Astrocyte (in vitro differentiated cells and primary cell): ENCODE measurements at regions not wholly inside any gene's neighbourhood (a gene's known extent, or its start where the extent isn't known, plus 50 kb on each side); places are given as distances from the start of the nearest gene placed in this dataset.
"Not testable (repeated sequence)": the region's sequence is repeated elsewhere in the genome, so short reads cannot be mapped to it uniquely, and the experiment has no call there.

Experiments
- DNase-seq: peaks from one replicate; pipeline ENCODE4 v3.0.0-alpha.2; 2010; ENCODE audit warnings: low read depth
- FAIRE-seq: peaks from 2 replicates; lab custom pipeline; 2011; peaks lifted over from hg19 to GRCh38; lab: Jason Lieb, UNC
- H2AFZ ChIP-seq: 2 replicates; pipeline ENCODE4 v1.6.0; 2012; ENCODE audit warnings: low read depth, low read length, inconsistent platforms
- H3K27ac ChIP-seq: 2 replicates; pipeline ENCODE4 v1.5.1; 2011; ENCODE audit warnings: low read depth, low read length, inconsistent platforms
- H3K27me3 ChIP-seq: 2 replicates; pipeline ENCODE4 v1.6.0; 2011; ENCODE audit warnings: low read length, inconsistent platforms; ENCODE audit not compliant: insufficient read depth
- H3K36me3 ChIP-seq: 2 replicates; pipeline ENCODE4 v1.5.1; 2011; ENCODE audit warnings: low read length, inconsistent platforms; ENCODE audit not compliant: insufficient read depth
- H3K4me1 ChIP-seq: 2 replicates; pipeline ENCODE4 v1.5.1; 2011; ENCODE audit warnings: low read length, inconsistent platforms; ENCODE audit not compliant: insufficient read depth
- H3K4me2 ChIP-seq: 2 replicates; pipeline ENCODE4 v1.6.0; 2012; ENCODE audit warnings: low read length, inconsistent platforms
- H3K4me3 ChIP-seq: 2 replicates; pipeline ENCODE4 v1.5.1; 2011; ENCODE audit warnings: low read depth, mild to moderate bottlenecking, low read length, inconsistent platforms; ENCODE audit not compliant: insufficient read depth
- H3K79me2 ChIP-seq: 2 replicates; pipeline ENCODE4 v1.6.0; 2012; ENCODE audit warnings: mild to moderate bottlenecking, low read length, inconsistent platforms; ENCODE audit not compliant: insufficient read depth
- H3K9ac ChIP-seq: 2 replicates; pipeline ENCODE4 v1.6.0; 2012; ENCODE audit warnings: mild to moderate bottlenecking, low read length, inconsistent platforms
- H3K9me3 ChIP-seq: 2 replicates; pipeline ENCODE4 v1.5.1; 2012; ENCODE audit warnings: low read depth, mild to moderate bottlenecking, low read length, inconsistent platforms; ENCODE audit not compliant: insufficient read depth
- H4K20me1 ChIP-seq: 2 replicates; pipeline ENCODE4 v1.6.0; 2012; ENCODE audit warnings: low read length, inconsistent platforms; ENCODE audit not compliant: insufficient read depth
- H3K27ac Mint-ChIP-seq: one replicate; pipeline ENCODE4 v1.8.0; 2021; ENCODE audit warnings: mild to moderate bottlenecking, mixed read lengths; ENCODE audit not compliant: unreplicated experiment
- H3K27me3 Mint-ChIP-seq: one replicate; pipeline ENCODE4 v1.8.0; 2021; ENCODE audit warnings: low read depth, mixed read lengths; ENCODE audit not compliant: unreplicated experiment
- H3K36me3 Mint-ChIP-seq: one replicate; pipeline ENCODE4 v1.8.0; 2021; ENCODE audit warnings: low read depth, mixed read lengths; ENCODE audit not compliant: unreplicated experiment
- H3K4me1 Mint-ChIP-seq: one replicate; pipeline ENCODE4 v1.8.0; 2021; ENCODE audit warnings: low read depth, mixed read lengths; ENCODE audit not compliant: unreplicated experiment
- H3K4me3 Mint-ChIP-seq: one replicate; pipeline ENCODE4 v1.8.0; 2021; ENCODE audit warnings: mild to moderate bottlenecking, moderate library complexity, mixed read lengths; ENCODE audit not compliant: unreplicated experiment
- H3K9me3 Mint-ChIP-seq: one replicate; pipeline ENCODE4 v1.8.0; 2021; ENCODE audit warnings: mild to moderate bottlenecking, mixed read lengths; ENCODE audit not compliant: unreplicated experiment
- CTCF ChIP-seq: IDR thresholded peaks from 2 replicates; pipeline ENCODE4 v1.5.1; 2011; ENCODE audit warnings: low read depth, mild to moderate bottlenecking, inconsistent platforms, low read length, moderate library complexity; ENCODE audit not compliant: insufficient read depth
- EZH2 ChIP-seq: IDR thresholded peaks from 2 replicates; pipeline ENCODE4 v1.6.1; 2012; ENCODE audit warnings: mild to moderate bottlenecking, low read length, inconsistent platforms; ENCODE audit not compliant: insufficient read depth

GRCh38 chrX:27309406-27309805 lies 153.7 kb downstream of the PPP4R3C start:
- DNase-seq (no peak), FAIRE-seq (peak; percentile 67)
- Histone ChIP-seq H3K79me2 (no peaks in the 10 kb centered on the region), H3K27ac (no peak overlapping the region), H3K4me1 (no peaks in the 10 kb centered on the region), H3K9me3 (no peaks in the 10 kb centered on the region), H3K27me3 (no peaks in the 10 kb centered on the region), H2AFZ (no peak overlapping the region), H3K9ac (no peak overlapping the region), H3K36me3 (no peaks in the 10 kb centered on the region), H3K4me2 (no peak overlapping the region), H4K20me1 (no peaks in the 10 kb centered on the region), H3K4me3 (no peak overlapping the region)
- Mint-ChIP-seq H3K36me3 (no peaks in the 10 kb centered on the region), H3K9me3 (no peaks in the 10 kb centered on the region), H3K4me1 (no peaks in the 10 kb centered on the region), H3K4me3 (no peak overlapping the region), H3K27me3 (no peaks in the 10 kb centered on the region), H3K27ac (no peak overlapping the region)
- TF ChIP-seq EZH2: no peak
- no peak for TF ChIP-seq CTCF

- Histone ChIP-seq H3K4me2 (no peak overlapping the region), H3K36me3 (no peaks in the 10 kb centered on the region), H3K4me3 (no peak overlapping the region), H3K27ac (no peak overlapping the region), H3K9me3 (no peaks in the 10 kb centered on the region), H3K79me2 (no peaks in the 10 kb centered on the region), H2AFZ (no peak overlapping the region), H3K27me3 (no peaks in the 10 kb centered on the region), H3K4me1 (no peaks in the 10 kb centered on the region), H4K20me1 (no peaks in the 10 kb centered on the region), H3K9ac (no peak overlapping the region)
- H3K9me3 Mint-ChIP-seq: peaks cover 3% of the 10 kb centered on the region
- DNase-seq: no peak
- no peaks in the 10 kb centered on the region for H3K27me3 Mint-ChIP-seq
- H3K36me3 Mint-ChIP-seq: no peaks in the 10 kb centered on the region
- no peaks in the 10 kb centered on the region for H3K4me1 Mint-ChIP-seq
- TF ChIP-seq CTCF: no peak
- no peak for TF ChIP-seq EZH2
- no peak overlapping the region for H3K27ac Mint-ChIP-seq
- peak; percentile 65 for FAIRE-seq
- H3K4me3 Mint-ChIP-seq: no peak overlapping the region
Measured at GRCh38 chrX:27307546-27307945, 155.6 kb downstream of the PPP4R3C start.

GRCh38 chrX:27292552-27292951 lies 170.6 kb downstream of the PPP4R3C start:
- not testable (repeated sequence) for H3K9ac ChIP-seq, H3K4me2 ChIP-seq, H3K4me1 Mint-ChIP-seq, H3K36me3 Mint-ChIP-seq, H3K27me3 Mint-ChIP-seq, H3K36me3 ChIP-seq, H3K9me3 ChIP-seq, H3K9me3 Mint-ChIP-seq, DNase-seq, FAIRE-seq, H3K79me2 ChIP-seq, H3K27me3 ChIP-seq, H2AFZ ChIP-seq, H4K20me1 ChIP-seq, H3K4me1 ChIP-seq, H3K4me3 Mint-ChIP-seq, H3K27ac ChIP-seq, H3K4me3 ChIP-seq, H3K27ac Mint-ChIP-seq
